Osteocyte (in vitro differentiated cells): ENCODE measurements at regions not wholly inside any gene's neighbourhood (a gene's known extent, or its start where the extent isn't known, plus 50 kb on each side); places are given as distances from the start of the nearest gene placed in this dataset.
"Not testable (repeated sequence)": the region's sequence is repeated elsewhere in the genome, so short reads cannot be mapped to it uniquely, and the experiment has no call there.

Experiments used
- DNase-seq: peaks from one replicate; pipeline ENCODE4 v3.0.0; 2021; ENCODE audit warnings: mixed read lengths; ENCODE audit not compliant: unreplicated experiment; ENCODE audit errors: extremely low spot score
- H3K27ac Mint-ChIP-seq: one replicate; pipeline ENCODE4 v1.8.0; 2021; ENCODE audit warnings: mild to moderate bottlenecking, mixed read lengths; ENCODE audit not compliant: unreplicated experiment
- H3K27me3 Mint-ChIP-seq: one replicate; pipeline ENCODE4 v1.8.0; 2021; ENCODE audit warnings: mixed read lengths; ENCODE audit not compliant: unreplicated experiment
- H3K36me3 Mint-ChIP-seq: one replicate; pipeline ENCODE4 v1.8.0; 2021; ENCODE audit warnings: mixed read lengths; ENCODE audit not compliant: unreplicated experiment
- H3K4me1 Mint-ChIP-seq: one replicate; pipeline ENCODE4 v1.8.0; 2021; ENCODE audit warnings: mixed read lengths; ENCODE audit not compliant: unreplicated experiment
- H3K4me3 Mint-ChIP-seq: one replicate; pipeline ENCODE4 v1.8.0; 2021; ENCODE audit warnings: mild to moderate bottlenecking, moderate library complexity, mixed read lengths; ENCODE audit not compliant: unreplicated experiment
- H3K9me3 Mint-ChIP-seq: one replicate; pipeline ENCODE4 v1.8.0; 2021; ENCODE audit warnings: mixed read lengths; ENCODE audit not compliant: unreplicated experiment
- CTCF ChIP-seq: fragments of 200-600 bp; sonication (generic); IDR thresholded peaks from 2 replicates; pipeline ENCODE4 v1.5.0; 2021; ENCODE audit warnings: antibody characterized with exemption, mild to moderate bottlenecking, moderate library complexity

GRCh38 chr2:132033949-132034348 lies 127.8 kb downstream of the ANKRD30BL start:
- DNase-seq = no peak
- Mint-ChIP-seq H3K4me1 (peaks cover 7% of the 10 kb centered on the region), H3K9me3 (no peaks in the 10 kb centered on the region)

GRCh38 chr2:132033365-132033764 lies 128.4 kb downstream of the ANKRD30BL start:
- Mint-ChIP-seq H3K36me3 (no peaks in the 10 kb centered on the region), H3K4me3 (no peak overlapping the region), H3K4me1 (peaks cover 3% of the 10 kb centered on the region), H3K9me3 (no peaks in the 10 kb centered on the region), H3K27me3 (peaks cover 9% of the 10 kb centered on the region), H3K27ac (no peak overlapping the region)
- TF ChIP-seq CTCF = no peak
- DNase-seq = no peak

More at GRCh38 chr2:132033949-132034348, 127.8 kb downstream of the ANKRD30BL start:
- H3K4me3 Mint-ChIP-seq = no peak overlapping the region
- H3K27me3 Mint-ChIP-seq = peaks cover 14% of the 10 kb centered on the region
- H3K27ac Mint-ChIP-seq = no peak overlapping the region
- no peaks in the 10 kb centered on the region for H3K36me3 Mint-ChIP-seq
- no peak for TF ChIP-seq CTCF

- not testable (repeated sequence) for DNase-seq, H3K4me1 Mint-ChIP-seq, H3K4me3 Mint-ChIP-seq, H3K27ac Mint-ChIP-seq, H3K36me3 Mint-ChIP-seq, H3K9me3 Mint-ChIP-seq
- H3K27me3 Mint-ChIP-seq = peaks cover 44% of the 10 kb centered on the region
Observed at GRCh38 chr2:132012046-132012445, 149.7 kb downstream of the ANKRD30BL start.

- Mint-ChIP-seq H3K4me1 (peaks cover 3% of the 10 kb centered on the region), H3K36me3 (no peaks in the 10 kb centered on the region), H3K4me3 (peak overlapping the region; percentile 32), H3K9me3 (peaks cover 4% of the 10 kb centered on the region), H3K27me3 (peaks cover 50% of the 10 kb centered on the region), H3K27ac (no peak overlapping the region)
- TF ChIP-seq CTCF = no peak
- DNase-seq = no peak
Observed at GRCh38 chr2:132009874-132010521, 151.8 kb downstream of the ANKRD30BL start.

GRCh38 chr2:132009177-132009873 lies 152.4 kb downstream of the ANKRD30BL start:
- no peak for TF ChIP-seq CTCF
- DNase-seq = no peak
- Mint-ChIP-seq H3K27me3 (peaks cover 50% of the 10 kb centered on the region), H3K4me3 (no peak overlapping the region), H3K36me3 (no peaks in the 10 kb centered on the region), H3K27ac (no peak overlapping the region), H3K9me3 (peaks cover 7% of the 10 kb centered on the region), H3K4me1 (peaks cover 3% of the 10 kb centered on the region)

GRCh38 chr2:131990751-131991150 lies 171.0 kb downstream of the ANKRD30BL start:
- H3K4me3 Mint-ChIP-seq, DNase-seq, H3K4me1 Mint-ChIP-seq, H3K27ac Mint-ChIP-seq, H3K9me3 Mint-ChIP-seq, H3K27me3 Mint-ChIP-seq, H3K36me3 Mint-ChIP-seq: not testable (repeated sequence)

GRCh38 chr2:131966671-131967070 lies 195.1 kb downstream of the ANKRD30BL start:
- not testable (repeated sequence) for H3K27me3 Mint-ChIP-seq, H3K36me3 Mint-ChIP-seq, H3K9me3 Mint-ChIP-seq, DNase-seq, H3K4me3 Mint-ChIP-seq, H3K27ac Mint-ChIP-seq, H3K4me1 Mint-ChIP-seq
